ENCODE measurements at regions not wholly inside any gene's neighbourhood (a gene's known extent, or its start where the extent isn't known, plus 50 kb on each side); places are given as distances from the start of the nearest gene placed in this dataset.
A peak's percentile ranks its signal among the peaks of the same experiment; 100 is the strongest.

DNA sequence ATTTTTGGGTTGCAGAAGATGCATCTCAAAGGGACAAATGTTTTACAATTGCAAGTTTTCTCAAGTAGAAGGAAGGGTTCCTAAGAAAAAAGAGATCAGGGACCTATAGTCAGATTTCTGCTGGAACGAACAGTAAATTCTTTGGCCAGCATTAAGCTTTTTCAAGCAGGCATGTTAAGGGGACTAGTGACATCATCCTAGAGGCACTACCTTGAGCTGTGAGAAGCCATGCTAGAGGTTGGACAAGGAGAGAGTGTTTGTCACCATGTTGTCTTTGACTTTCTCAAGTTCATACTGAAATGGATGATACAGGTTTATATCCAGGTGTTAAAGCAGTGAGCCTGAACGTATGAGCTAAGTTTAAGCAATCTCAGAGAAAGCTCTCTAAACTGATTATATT is 85.2 kb upstream of the WDR72 start:
- H3K27ac Mint-ChIP-seq: no peak overlapping the region
- CTCF ChIA-PET: interaction anchor here (0.6 to 1.0 kb wide), 2 partner anchors 35 to 1040 kb away, joined by 3 to 4 read pairs; no protein-coding TSS in a partner anchor
- H3K27me3 Mint-ChIP-seq (ENCODE audit: low read depth): no peaks in the 10 kb centered on the region
- DNase-seq (ENCODE audit: low spot score): no peak
- H3K36me3 Mint-ChIP-seq: no peaks in the 10 kb centered on the region
- no peak for ATAC-seq
- POLR2A ChIA-PET: no interaction called here
- TF ChIP-seq, protein P1, sequence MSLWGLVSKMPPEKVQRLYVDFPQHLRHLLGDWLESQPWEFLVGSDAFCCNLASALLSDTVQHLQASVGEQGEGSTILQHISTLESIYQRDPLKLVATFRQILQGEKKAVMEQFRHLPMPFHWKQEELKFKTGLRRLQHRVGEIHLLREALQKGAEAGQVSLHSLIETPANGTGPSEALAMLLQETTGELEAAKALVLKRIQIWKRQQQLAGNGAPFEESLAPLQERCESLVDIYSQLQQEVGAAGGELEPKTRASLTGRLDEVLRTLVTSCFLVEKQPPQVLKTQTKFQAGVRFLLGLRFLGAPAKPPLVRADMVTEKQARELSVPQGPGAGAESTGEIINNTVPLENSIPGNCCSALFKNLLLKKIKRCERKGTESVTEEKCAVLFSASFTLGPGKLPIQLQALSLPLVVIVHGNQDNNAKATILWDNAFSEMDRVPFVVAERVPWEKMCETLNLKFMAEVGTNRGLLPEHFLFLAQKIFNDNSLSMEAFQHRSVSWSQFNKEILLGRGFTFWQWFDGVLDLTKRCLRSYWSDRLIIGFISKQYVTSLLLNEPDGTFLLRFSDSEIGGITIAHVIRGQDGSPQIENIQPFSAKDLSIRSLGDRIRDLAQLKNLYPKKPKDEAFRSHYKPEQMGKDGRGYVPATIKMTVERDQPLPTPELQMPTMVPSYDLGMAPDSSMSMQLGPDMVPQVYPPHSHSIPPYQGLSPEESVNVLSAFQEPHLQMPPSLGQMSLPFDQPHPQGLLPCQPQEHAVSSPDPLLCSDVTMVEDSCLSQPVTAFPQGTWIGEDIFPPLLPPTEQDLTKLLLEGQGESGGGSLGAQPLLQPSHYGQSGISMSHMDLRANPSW (CRISPR knock-in tag; conservative IDR thresholded peaks at IDR 0.05; ENCODE audit: low read depth): no peak
- no peaks in the 10 kb centered on the region for H3K4me1 Mint-ChIP-seq
- H3K9me3 Mint-ChIP-seq: peaks cover 4% of the 10 kb centered on the region; the same call in 1 of the 2 replicates
- no peak overlapping the region for H3K4me3 Mint-ChIP-seq

DNA sequence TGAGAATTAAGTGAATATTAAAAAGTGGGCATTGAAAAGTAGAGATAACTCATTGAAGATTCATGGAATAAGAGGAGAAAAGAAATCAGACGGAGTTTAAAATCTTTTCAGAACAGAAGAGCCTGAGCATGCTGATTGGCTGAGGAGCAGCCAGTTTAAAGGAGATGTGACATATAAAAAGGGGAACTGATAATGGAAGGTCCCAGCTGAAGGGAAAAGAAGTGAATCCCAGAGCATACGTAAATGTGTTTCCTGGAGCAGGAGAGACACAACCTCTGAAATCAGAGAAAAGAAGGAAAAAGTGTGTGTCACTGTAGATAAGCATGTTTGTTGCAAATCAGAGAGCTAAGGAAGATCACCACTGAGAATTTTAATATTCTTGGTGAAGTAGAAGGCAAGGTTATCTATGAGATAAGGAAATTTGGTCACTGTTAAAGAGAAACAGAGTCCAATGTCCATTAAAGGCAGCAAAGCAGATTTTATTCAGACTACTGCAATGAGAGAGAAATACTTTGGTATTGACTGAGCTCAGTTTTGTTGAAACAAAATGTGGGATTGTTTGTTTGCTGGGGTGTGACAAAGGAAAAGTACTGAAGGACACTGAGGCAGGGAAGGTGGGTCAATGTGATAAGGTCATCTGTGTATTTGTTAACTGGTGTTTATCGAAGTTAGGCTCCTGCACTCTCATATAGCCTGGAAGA is 84.6 kb upstream of the WDR72 start:
- Mint-ChIP-seq H3K9me3 (peaks cover 4% of the 10 kb centered on the region; the same call in 1 of the 2 replicates), H3K36me3 (no peaks in the 10 kb centered on the region), H3K4me3 (no peak overlapping the region), H3K27ac (no peak overlapping the region), H3K27me3 (ENCODE audit: low read depth) (no peaks in the 10 kb centered on the region), H3K4me1 (no peaks in the 10 kb centered on the region)
- TF ChIP-seq CBFB (CRISPR knock-in tag; IDR thresholded peaks at IDR 0.05; ENCODE audit: low read depth) (no peak), NFE2L1 (CRISPR knock-in tag; IDR thresholded peaks at IDR 0.05) (no peak), GABPB1 (CRISPR knock-in tag; IDR thresholded peaks at IDR 0.05) (peak; percentile 84)
- ChIA-PET POLR2A (no interaction called here), CTCF (interaction anchor here (1.0 kb wide), 1 partner anchor 35 kb away, joined by 4 read pairs; no protein-coding TSS in a partner anchor)
- no peak for ATAC-seq
- no peak for DNase-seq (ENCODE audit: low spot score)

DNA sequence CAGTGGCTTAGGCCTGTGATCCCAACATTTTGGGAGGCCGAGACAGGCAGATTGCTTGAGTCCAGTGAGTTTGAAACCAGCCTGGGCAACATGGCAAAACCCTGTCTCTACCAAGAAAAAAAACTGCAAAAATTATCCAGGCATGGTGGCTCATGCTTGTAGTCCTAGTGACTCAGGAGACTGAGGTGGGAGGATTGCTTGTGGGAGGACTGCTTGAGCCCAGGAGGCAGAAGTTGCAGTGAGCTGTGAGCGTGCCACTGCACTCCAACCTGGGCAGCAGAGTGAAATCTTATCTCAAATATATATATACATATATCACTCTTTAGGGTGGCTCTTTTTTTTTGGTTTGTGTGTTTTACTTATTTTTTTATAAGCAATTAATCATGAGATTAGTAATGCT is 83.7 kb upstream of the WDR72 start:
- DNase-seq (ENCODE audit: low spot score) (no peak), ATAC-seq (no peak)
- Mint-ChIP-seq H3K4me3 (no peak overlapping the region), H3K9me3 (peaks cover 4% of the 10 kb centered on the region; the same call in 1 of the 2 replicates), H3K27ac (no peak overlapping the region), H3K27me3 (ENCODE audit: low read depth) (no peaks in the 10 kb centered on the region), H3K4me1 (no peaks in the 10 kb centered on the region), H3K36me3 (no peaks in the 10 kb centered on the region)
- CTCF ChIA-PET: no interaction called here
- POLR2A ChIA-PET: no interaction called here
- TF ChIP-seq CREM (CRISPR knock-in tag; IDR thresholded peaks at IDR 0.05): no peak
- TF ChIP-seq ATF1 (CRISPR knock-in tag; IDR thresholded peaks at IDR 0.05): no peak
- no peak for TF ChIP-seq NFATC4 (CRISPR knock-in tag; IDR thresholded peaks at IDR 0.05)
- TF ChIP-seq, protein P2, sequence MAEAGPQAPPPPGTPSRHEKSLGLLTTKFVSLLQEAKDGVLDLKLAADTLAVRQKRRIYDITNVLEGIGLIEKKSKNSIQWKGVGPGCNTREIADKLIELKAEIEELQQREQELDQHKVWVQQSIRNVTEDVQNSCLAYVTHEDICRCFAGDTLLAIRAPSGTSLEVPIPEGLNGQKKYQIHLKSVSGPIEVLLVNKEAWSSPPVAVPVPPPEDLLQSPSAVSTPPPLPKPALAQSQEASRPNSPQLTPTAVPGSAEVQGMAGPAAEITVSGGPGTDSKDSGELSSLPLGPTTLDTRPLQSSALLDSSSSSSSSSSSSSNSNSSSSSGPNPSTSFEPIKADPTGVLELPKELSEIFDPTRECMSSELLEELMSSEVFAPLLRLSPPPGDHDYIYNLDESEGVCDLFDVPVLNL (CRISPR knock-in tag; IDR thresholded peaks at IDR 0.05; ENCODE audit: borderline replicate concordance, low read depth): no peak
- TF ChIP-seq TEAD1 (CRISPR knock-in tag; IDR thresholded peaks at IDR 0.05): no peak
- TF ChIP-seq ZNF416 (CRISPR knock-in tag; IDR thresholded peaks at IDR 0.05): no peak
- TF ChIP-seq, protein P3, sequence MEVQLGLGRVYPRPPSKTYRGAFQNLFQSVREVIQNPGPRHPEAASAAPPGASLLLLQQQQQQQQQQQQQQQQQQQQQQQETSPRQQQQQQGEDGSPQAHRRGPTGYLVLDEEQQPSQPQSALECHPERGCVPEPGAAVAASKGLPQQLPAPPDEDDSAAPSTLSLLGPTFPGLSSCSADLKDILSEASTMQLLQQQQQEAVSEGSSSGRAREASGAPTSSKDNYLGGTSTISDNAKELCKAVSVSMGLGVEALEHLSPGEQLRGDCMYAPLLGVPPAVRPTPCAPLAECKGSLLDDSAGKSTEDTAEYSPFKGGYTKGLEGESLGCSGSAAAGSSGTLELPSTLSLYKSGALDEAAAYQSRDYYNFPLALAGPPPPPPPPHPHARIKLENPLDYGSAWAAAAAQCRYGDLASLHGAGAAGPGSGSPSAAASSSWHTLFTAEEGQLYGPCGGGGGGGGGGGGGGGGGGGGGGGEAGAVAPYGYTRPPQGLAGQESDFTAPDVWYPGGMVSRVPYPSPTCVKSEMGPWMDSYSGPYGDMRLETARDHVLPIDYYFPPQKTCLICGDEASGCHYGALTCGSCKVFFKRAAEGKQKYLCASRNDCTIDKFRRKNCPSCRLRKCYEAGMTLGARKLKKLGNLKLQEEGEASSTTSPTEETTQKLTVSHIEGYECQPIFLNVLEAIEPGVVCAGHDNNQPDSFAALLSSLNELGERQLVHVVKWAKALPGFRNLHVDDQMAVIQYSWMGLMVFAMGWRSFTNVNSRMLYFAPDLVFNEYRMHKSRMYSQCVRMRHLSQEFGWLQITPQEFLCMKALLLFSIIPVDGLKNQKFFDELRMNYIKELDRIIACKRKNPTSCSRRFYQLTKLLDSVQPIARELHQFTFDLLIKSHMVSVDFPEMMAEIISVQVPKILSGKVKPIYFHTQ (CRISPR knock-in tag; IDR thresholded peaks at IDR 0.05): no peak
- TF ChIP-seq, protein P4, sequence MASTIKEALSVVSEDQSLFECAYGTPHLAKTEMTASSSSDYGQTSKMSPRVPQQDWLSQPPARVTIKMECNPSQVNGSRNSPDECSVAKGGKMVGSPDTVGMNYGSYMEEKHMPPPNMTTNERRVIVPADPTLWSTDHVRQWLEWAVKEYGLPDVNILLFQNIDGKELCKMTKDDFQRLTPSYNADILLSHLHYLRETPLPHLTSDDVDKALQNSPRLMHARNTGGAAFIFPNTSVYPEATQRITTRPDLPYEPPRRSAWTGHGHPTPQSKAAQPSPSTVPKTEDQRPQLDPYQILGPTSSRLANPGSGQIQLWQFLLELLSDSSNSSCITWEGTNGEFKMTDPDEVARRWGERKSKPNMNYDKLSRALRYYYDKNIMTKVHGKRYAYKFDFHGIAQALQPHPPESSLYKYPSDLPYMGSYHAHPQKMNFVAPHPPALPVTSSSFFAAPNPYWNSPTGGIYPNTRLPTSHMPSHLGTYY (CRISPR knock-in tag; IDR thresholded peaks at IDR 0.05): no peak
- TF ChIP-seq, protein P5, sequence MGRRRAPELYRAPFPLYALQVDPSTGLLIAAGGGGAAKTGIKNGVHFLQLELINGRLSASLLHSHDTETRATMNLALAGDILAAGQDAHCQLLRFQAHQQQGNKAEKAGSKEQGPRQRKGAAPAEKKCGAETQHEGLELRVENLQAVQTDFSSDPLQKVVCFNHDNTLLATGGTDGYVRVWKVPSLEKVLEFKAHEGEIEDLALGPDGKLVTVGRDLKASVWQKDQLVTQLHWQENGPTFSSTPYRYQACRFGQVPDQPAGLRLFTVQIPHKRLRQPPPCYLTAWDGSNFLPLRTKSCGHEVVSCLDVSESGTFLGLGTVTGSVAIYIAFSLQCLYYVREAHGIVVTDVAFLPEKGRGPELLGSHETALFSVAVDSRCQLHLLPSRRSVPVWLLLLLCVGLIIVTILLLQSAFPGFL (CRISPR knock-in tag; IDR thresholded peaks at IDR 0.05; ENCODE audit: borderline replicate concordance): no peak
- TF ChIP-seq RELA (CRISPR knock-in tag; IDR thresholded peaks at IDR 0.05; ENCODE audit: borderline replicate concordance): no peak
- TF ChIP-seq NFYB (CRISPR knock-in tag; conservative IDR thresholded peaks at IDR 0.05; ENCODE audit: low read depth): no peak
- no peak for TF ChIP-seq MYBL2 (CRISPR knock-in tag; IDR thresholded peaks at IDR 0.05)
- no peak for TF ChIP-seq FOXP1 (CRISPR knock-in tag; IDR thresholded peaks at IDR 0.05; ENCODE audit: borderline replicate concordance)
- TF ChIP-seq, protein P6, sequence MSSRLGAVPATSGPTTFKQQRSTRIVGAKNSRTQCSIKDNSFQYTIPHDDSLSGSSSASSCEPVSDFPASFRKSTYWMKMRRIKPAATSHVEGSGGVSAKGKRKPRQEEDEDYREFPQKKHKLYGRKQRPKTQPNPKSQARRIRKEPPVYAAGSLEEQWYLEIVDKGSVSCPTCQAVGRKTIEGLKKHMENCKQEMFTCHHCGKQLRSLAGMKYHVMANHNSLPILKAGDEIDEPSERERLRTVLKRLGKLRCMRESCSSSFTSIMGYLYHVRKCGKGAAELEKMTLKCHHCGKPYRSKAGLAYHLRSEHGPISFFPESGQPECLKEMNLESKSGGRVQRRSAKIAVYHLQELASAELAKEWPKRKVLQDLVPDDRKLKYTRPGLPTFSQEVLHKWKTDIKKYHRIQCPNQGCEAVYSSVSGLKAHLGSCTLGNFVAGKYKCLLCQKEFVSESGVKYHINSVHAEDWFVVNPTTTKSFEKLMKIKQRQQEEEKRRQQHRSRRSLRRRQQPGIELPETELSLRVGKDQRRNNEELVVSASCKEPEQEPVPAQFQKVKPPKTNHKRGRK (CRISPR knock-in tag; IDR thresholded peaks at IDR 0.05; ENCODE audit: borderline replicate concordance): no peak

Data from WTC11 (cell line).